ENCODE measurements at regions not wholly inside any gene's neighbourhood (a gene's known extent, or its start where the extent isn't known, plus 50 kb on each side); places are given as distances from the start of the nearest gene placed in this dataset.

- TF ChIP-seq, protein P1, sequence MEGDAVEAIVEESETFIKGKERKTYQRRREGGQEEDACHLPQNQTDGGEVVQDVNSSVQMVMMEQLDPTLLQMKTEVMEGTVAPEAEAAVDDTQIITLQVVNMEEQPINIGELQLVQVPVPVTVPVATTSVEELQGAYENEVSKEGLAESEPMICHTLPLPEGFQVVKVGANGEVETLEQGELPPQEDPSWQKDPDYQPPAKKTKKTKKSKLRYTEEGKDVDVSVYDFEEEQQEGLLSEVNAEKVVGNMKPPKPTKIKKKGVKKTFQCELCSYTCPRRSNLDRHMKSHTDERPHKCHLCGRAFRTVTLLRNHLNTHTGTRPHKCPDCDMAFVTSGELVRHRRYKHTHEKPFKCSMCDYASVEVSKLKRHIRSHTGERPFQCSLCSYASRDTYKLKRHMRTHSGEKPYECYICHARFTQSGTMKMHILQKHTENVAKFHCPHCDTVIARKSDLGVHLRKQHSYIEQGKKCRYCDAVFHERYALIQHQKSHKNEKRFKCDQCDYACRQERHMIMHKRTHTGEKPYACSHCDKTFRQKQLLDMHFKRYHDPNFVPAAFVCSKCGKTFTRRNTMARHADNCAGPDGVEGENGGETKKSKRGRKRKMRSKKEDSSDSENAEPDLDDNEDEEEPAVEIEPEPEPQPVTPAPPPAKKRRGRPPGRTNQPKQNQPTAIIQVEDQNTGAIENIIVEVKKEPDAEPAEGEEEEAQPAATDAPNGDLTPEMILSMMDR (IDR thresholded peaks at IDR 0.05) = no peak
- TF ChIP-seq POLR2A (IDR thresholded peaks at IDR 0.05) = no peak
Observed at GRCh38 chr4:54568184-54568583, 89.6 kb upstream of the KIT start.
